ENCODE measurements at regions not wholly inside any gene's neighbourhood (a gene's known extent, or its start where the extent isn't known, plus 50 kb on each side); places are given as distances from the start of the nearest gene placed in this dataset.

- TF ChIP-seq, protein P1, sequence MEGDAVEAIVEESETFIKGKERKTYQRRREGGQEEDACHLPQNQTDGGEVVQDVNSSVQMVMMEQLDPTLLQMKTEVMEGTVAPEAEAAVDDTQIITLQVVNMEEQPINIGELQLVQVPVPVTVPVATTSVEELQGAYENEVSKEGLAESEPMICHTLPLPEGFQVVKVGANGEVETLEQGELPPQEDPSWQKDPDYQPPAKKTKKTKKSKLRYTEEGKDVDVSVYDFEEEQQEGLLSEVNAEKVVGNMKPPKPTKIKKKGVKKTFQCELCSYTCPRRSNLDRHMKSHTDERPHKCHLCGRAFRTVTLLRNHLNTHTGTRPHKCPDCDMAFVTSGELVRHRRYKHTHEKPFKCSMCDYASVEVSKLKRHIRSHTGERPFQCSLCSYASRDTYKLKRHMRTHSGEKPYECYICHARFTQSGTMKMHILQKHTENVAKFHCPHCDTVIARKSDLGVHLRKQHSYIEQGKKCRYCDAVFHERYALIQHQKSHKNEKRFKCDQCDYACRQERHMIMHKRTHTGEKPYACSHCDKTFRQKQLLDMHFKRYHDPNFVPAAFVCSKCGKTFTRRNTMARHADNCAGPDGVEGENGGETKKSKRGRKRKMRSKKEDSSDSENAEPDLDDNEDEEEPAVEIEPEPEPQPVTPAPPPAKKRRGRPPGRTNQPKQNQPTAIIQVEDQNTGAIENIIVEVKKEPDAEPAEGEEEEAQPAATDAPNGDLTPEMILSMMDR (optimal IDR thresholded peaks at IDR 0.05 in 1 of 3, IDR thresholded peaks at IDR 0.05 in 1 of 3, conservative IDR thresholded peaks at IDR 0.05 in 1 of 3; ENCODE audit: extremely low read depth in 1 of 3, insufficient read depth in 2 of 3, low read length in 3 of 3), result peak; percentile 43 to 84 (median 53)
- TF ChIP-seq EZH2 (IDR thresholded peaks at IDR 0.05; ENCODE audit: low read length), result no peak
These were observed 215.9 kb upstream of the GSE1 start for GRCh38 chr16:85396879-85397871.
